HFF-Myc (cell line): ENCODE measurements at regions not wholly inside any gene's neighbourhood (a gene's known extent, or its start where the extent isn't known, plus 50 kb on each side); places are given as distances from the start of the nearest gene placed in this dataset.
"Not testable (repeated sequence)": the region's sequence is repeated elsewhere in the genome, so short reads cannot be mapped to it uniquely, and the experiment has no call there.

Experiments
- DNase-seq: peaks from one replicate; pipeline ENCODE4 v3.0.0-alpha.2; 2011; ENCODE audit warnings: low read depth; ENCODE audit errors: extremely low read depth
- H3K4me3 ChIP-seq: replicated peaks from 2 replicates; pipeline ENCODE4 v1.5.1; 2011; ENCODE audit warnings: low read depth, mild to moderate bottlenecking, control low read depth, low read length
- TF ChIP-seq, protein P1 (sequence below): IDR thresholded peaks from 2 replicates; pipeline ENCODE4 v1.5.1; 2012; ENCODE audit warnings: mild to moderate bottlenecking, low read depth, low read length, control low read depth; ENCODE audit errors: missing control alignments

DNA sequence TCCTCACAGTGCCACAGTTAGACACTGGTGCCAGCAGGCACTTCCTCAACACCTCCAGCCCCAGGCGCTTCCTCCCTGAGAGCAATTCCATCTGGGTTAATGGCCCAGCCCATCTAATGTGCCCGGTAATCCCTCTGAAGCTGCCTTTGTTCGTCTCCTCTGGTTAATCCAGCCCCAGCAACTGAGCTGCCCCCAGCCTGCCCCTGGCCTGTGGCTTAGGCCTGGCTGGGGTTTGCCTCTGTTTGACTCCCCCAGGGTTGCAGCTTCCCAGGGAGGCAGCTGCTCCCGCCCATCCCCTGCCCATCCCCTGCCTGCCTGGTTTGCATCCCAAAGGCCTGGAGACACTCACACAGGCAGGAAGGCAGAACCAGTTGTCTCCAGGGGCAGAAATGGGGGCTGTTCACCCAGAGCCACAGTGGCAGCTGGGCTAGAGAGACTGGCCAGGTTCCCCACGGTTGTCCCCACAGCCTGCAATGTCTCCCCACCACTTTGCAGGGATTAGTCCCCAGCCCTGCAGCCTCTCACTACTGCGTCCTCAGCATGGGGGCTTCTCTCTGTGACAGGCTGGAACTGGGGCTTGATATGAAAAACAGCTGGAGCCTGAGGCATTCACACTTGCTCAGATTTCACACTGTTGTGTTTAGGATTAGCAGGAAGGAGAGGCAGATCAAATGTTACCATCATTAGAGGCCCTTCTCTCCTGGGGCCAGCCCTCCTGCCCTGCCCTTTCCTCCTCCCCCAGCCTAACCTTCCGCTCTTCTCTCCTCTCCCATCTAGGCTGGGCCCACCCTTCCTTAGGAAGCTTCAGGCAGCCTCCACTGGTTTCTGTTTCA is 120.2 kb downstream of the TLR5 start:
- no peak for DNase-seq
- TF ChIP-seq, protein P1, sequence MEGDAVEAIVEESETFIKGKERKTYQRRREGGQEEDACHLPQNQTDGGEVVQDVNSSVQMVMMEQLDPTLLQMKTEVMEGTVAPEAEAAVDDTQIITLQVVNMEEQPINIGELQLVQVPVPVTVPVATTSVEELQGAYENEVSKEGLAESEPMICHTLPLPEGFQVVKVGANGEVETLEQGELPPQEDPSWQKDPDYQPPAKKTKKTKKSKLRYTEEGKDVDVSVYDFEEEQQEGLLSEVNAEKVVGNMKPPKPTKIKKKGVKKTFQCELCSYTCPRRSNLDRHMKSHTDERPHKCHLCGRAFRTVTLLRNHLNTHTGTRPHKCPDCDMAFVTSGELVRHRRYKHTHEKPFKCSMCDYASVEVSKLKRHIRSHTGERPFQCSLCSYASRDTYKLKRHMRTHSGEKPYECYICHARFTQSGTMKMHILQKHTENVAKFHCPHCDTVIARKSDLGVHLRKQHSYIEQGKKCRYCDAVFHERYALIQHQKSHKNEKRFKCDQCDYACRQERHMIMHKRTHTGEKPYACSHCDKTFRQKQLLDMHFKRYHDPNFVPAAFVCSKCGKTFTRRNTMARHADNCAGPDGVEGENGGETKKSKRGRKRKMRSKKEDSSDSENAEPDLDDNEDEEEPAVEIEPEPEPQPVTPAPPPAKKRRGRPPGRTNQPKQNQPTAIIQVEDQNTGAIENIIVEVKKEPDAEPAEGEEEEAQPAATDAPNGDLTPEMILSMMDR: no peak
- no peak overlapping the region for H3K4me3 ChIP-seq

DNA sequence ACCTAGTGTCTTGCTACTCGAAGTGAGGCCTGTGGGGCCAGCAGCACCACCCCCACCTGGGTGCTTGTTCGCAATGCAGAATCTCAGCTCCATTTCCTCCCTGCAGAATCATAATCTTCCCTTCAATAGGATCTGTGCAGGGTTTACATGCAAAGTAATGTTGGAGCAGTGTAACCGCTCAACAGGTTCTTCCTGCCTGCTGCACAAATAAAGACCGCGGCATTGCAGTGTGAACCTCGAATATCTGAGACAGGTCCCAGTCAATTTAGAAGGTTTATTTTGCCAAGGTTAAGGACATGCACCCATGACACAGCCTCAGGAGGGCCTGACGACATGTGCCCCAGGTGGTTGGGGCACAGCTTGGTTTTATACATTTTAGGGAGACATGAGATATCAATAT is 119.2 kb downstream of the TLR5 start:
- TF ChIP-seq, protein P1: no peak
- no peak for DNase-seq
- no peak overlapping the region for H3K4me3 ChIP-seq

DNA sequence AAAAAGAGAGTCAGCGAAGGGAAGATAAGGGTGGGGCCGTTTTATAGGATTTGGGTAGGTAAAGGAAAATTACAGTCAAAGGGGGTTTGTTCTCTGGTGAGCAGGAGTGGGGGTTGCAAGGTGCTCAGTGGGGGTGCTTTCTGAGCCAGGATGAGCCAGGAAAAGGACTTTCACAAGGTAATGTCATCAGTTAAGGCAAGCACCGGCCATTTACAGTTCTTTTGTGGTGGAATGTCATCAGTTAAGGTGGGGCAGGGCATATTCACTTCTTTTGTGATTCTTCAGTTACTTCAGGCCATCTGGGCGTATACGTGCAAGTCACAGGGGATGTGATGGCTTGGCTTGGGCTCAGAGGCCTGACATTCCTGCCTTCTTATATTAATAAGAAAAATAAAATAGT is 118.6 kb downstream of the TLR5 start:
- not testable (repeated sequence) for H3K4me3 ChIP-seq, DNase-seq

DNA sequence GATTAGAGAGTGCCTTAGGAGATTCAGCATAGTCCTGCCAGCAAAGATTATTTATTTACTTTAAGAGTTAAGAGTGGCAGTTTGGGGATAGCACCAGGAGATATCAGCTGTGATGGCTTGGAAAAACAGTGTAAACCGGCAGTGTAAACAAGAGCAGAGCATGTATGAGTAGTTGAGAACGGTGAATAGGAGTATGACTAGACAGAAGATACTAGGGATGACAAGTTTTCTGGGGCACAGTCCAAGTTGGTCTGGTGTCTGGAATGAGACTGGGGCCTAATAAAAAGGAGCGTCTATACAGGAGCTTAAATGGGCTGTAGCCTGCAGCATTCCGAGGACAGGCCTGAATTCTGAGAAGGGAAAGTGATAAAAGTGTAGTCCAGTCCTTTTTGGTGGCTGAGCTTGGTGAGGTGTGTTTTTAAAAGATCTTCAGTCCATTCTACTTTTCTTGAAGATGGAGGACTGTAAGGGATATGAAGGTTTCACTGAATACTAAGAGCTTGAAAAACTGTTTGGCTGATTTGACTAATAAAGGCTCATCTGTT is 117.8 kb downstream of the TLR5 start:
- H3K4me3 ChIP-seq, DNase-seq: not testable (repeated sequence)

DNA sequence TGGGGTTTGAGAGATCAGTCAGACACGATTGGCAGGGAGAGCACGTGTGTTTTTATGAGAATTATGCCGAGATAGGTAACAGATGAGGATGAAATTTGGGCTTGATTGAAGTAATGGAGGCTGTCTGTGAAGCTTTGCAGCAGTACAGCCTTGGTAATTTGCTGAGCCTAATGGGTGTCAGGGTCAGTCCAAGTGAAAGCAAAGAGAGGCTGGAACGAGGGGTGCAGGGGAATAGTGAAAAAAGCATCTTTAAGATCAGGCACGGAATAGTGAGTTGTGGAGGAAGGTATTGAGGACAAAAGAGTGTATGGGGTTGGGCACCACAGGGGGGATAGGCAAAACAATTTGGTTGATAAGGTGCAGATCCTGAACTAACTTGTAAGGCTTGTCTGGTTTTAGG is 116.4 kb downstream of the TLR5 start:
- DNase-seq, H3K4me3 ChIP-seq: not testable (repeated sequence)

DNA sequence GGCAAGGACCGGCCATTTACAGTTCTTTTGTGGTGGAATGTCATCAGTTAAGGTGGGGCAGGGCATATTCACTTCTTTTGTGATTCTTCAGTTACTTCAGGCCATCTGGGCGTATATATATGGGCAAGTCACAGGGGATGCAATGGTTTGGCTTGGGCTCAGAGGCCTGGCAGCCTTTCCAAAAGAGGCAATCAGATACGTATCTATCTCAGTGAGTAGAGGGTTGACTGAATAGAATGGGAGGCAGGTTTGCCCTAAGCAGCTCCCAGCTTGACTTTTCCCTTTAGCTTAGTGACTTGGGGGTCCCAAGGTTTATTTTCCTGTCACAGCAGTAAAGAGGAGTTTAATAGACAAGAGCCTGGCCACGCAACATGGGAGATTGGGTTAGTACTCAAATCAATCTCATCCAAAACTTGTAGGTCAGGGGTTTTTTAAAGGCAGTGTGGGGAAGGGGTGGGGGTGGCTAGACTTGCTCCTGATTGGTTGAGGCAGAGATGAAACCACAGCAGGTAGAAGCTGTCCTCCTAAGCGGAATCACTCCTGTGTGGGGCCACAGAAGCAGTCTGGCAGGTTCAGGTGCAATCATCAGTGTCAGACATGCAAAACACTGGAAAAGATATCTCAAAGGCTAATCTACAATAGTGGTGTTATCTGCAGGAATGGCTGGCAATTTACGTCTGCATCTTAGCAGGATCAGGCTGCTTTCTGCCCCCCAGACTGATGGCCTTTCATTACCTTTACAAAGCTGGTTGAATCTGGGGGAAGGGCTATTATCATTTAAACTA is 112.9 kb downstream of the TLR5 start:
- no peak for DNase-seq
- no peak overlapping the region for H3K4me3 ChIP-seq
- TF ChIP-seq, protein P1: no peak

DNA sequence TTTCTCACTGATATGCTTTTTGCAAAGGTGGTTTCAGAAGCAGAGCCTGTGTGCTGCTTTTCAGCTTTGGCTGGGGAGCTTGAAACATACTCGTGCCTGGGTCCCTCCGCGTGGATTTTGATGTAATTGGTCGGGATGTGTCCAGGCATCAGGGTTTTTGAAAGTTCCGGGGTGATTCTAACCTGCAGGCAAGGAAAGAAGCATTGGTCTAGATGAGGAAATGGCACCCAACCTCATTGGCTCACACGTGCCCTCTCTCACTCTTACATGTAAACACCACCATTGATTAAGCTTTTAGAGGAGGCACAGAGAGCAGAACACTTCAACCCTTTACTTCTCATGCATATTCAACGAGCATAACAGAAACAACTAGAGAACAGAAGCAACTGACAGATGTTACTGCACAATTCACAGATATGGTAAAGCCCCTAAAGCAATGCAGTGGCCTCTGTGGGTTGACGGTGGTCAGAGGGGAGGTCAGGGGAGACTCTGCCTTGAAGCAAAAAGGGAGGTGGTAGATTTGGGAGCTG is 112.1 kb downstream of the TLR5 start:
- no peak for DNase-seq
- TF ChIP-seq, protein P1: no peak
- H3K4me3 ChIP-seq: no peak overlapping the region
